HG03378 (cell line): ENCODE measurements at regions not wholly inside any gene's neighbourhood (a gene's known extent, or its start where the extent isn't known, plus 50 kb on each side); places are given as distances from the start of the nearest gene placed in this dataset.
"Not testable (repeated sequence)": the region's sequence is repeated elsewhere in the genome, so short reads cannot be mapped to it uniquely, and the experiment has no call there.

Experiments used
- ATAC-seq: cut with Tn5 transposase; IDR thresholded peaks from one replicate; pipeline ENCODE4 v1.9.1; 2021; ENCODE audit warnings: mild to moderate bottlenecking, moderate library complexity; ENCODE audit not compliant: unreplicated experiment

DNA sequence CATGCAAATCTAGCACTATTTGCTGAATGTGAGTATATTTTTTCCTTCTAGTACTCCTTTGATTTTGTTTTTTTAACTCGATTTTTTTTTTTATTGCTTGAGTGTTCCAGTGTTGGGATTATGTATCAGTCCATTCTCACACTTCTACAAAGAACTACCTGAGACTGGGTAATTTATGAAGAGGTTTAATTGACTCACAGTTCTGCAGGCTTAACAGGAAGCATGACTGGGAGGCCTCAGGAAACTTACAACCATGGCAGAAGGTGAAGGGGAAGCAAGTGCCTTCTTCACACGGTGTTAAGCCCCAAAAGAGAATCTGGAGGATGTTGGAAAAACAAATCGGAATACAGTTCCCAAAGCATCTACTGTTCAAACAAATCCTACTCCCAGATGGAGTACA, 69.1 kb downstream of the ZNF518B start:
- not testable (repeated sequence) for ATAC-seq

GRCh38 chr4:10385994-10386394, 71.2 kb downstream of the ZNF518B start:
- ATAC-seq = no peak

DNA sequence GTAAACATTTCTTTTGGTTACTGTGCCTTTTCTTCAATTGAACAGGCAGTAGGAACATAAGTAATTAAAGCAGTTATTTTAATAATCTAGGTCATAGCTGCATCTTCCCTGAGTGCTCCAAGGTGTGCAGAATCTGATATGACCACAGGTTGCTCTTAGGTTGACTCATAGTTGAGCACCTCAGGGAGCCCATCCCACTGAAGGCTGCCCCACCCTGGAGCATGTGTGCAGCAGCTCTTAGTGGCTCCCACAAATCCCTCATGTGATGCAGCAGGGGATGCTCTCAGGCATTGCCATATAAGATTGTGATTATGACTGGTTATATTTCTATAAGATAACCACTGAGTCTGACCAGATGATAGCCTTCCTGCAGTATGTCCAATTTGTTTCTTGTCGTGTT, 72.3 kb downstream of the ZNF518B start:
- ATAC-seq = no peak

- no peak for ATAC-seq
Measured at GRCh38 chr4:10383417-10383816, 73.8 kb downstream of the ZNF518B start.

GRCh38 chr4:10382171-10382570, 75.1 kb downstream of the ZNF518B start:
- not testable (repeated sequence) for ATAC-seq

DNA sequence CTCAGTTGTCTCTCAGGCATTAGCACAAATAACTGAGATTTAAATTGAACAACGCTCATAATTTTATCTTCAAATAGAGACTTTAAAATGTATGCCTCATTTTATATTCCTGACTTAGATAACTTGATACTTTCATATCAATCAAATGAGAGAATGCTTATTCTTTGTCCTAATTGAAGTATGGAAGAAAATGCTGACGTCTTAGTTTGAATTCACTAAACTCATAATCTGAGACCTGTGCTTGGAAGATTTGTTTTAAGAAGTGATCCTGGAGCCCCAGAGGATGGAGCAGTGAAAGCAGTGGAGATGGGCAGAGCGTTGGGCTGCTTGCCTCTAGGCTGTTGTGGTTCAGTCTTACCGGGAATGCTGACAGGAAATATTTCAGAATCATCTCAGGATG, 76.1 kb downstream of the ZNF518B start:
- no peak for ATAC-seq

GRCh38 chr4:10380735-10381134, 76.5 kb downstream of the ZNF518B start:
- ATAC-seq = no peak

DNA sequence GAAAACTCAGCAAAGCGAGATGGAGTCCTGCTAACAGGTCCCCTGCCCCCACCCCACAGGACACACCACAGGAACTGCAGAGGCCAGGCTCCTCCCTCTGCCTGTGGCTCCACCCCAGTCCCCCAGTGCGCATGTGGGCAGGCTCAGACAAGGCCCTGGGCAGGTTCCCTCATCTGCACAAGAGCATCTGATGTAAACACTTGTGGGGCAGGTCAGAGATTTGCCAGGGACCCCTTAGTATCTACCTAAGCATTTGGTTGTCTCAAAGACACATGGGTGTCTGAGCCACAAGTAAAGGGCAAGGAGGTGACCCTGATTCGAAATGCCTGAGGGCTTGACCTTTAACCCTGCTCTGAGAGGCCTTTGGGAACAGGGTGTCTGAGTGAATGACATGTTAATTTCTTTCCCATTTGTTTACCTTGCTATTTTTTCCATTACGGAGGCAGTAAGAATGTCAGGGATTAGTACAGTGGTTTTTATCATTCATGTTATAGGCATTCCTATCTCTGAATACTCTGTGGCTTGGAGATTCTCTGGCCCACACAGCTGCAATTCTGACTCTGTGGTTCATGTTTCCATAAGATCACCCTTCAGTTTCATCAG, 85.3 kb downstream of the ZNF518B start:
- ATAC-seq = no peak

- no peak for ATAC-seq
Measured at GRCh38 chr4:10371121-10371520, 86.1 kb downstream of the ZNF518B start.

DNA sequence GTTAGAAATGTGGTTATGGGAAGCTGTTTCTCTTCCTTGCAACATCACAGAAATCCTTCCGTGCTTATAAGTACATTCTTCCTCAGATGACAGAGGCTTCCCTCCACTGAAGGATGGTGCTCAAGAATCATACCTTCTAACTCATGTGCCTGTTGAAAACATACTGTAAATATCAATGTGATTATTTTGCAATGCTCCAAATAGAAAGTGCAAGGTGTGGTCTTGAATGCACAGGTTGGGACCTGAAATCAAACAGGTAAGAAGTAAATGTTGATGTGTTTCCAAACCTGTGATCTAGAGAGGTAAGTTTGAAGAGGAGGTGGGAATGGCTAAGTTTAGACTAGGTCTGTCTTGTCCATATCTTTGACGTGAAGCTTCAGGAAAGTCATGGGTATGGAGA, 87.7 kb downstream of the ZNF518B start:
- ATAC-seq = no peak

GRCh38 chr4:10366628-10367027, 90.6 kb downstream of the ZNF518B start:
- ATAC-seq = no peak

DNA sequence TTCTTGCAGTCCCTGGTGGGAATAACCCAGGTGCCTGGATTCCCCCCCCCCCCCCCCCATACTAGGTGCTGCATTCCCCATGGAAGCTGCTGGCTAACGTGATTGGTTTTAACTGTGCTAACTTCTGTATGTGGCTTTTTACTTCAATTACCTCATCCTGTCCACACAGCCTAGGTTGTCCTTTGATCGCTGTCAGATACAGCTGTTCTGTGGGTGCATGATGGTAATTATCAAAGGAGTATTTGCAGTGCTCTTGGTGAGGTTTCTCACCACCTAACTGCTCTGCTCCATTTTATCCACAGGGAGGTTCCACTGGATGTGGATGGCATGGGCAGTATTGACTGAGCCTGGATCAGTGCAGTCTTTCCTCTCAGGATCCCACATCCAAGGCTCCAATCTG, 93.0 kb downstream of the ZNF518B start:
- no peak for ATAC-seq

- ATAC-seq = no peak
Measured at GRCh38 chr4:10354746-10355145, 102.5 kb downstream of the ZNF518B start.

- ATAC-seq = no peak
Measured at GRCh38 chr4:10354225-10354624, 103.0 kb downstream of the ZNF518B start.

- no peak for ATAC-seq
Measured at GRCh38 chr4:10353110-10353509, 104.1 kb downstream of the ZNF518B start.

DNA sequence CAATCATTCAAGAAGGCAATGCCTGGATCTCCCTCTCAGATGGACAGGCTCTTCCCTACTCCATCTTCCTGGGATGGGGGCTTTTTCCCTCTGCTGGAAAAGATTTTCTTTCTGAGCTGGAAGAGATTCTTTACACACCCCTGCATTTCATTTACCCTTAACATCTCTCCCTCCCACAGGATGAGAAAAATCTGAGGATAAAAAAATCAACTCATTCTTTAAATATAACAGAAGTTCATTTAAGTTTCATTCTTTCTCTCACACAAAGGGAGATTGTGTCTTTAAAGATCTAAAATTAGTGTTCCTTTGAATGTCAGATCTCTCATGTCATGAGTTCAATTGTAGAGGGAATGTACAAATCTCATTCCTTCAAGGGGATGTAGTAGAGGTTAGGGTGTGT, 109.0 kb downstream of the ZNF518B start:
- no peak for ATAC-seq

DNA sequence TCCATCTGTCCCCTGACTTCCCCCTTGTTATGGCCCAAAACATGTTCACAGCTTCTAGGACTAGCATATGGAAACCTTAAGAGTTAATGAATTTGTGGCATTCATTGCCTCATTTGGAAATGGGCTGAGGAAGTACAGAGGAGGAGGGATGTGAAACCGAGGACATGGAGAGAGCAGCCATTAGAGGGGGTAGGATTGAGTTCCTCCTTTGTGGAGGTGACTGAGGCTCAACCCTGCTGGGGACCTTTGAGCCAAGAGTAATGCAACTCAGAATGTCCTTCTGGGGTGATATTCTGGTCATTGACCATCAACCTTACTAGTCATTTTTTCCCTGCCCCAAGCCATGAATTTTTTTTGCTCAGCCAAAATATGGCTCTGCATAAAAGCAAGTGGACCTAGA, 109.4 kb downstream of the ZNF518B start:
- ATAC-seq = no peak

DNA sequence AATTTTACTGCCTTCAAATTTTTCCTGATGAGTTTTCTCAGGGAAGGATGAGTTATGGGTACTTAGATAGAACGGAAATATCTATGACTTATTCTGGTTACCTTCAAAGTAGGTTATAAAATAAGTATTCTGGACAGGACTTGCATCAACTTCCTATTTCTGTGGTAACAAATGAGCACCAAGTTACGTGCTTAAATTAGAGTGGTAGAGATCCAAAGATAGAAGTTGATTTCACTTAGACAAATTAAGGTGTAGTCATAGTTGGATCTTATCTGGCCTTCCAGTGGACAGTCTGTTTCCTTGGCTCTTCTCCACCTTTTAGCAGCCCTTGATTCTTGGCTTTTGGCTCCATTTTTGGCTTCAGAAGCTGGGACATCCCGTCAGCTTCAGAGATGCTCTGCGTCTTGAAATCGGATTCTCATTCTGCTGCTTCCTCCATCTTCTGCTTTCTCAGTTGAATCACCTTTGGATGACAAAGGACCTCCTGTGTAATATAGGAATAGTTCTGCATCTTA, 109.9 kb downstream of the ZNF518B start:
- ATAC-seq = no peak

GRCh38 chr4:10346023-10346422, 111.2 kb downstream of the ZNF518B start:
- no peak for ATAC-seq

GRCh38 chr4:10345381-10345784, 111.8 kb downstream of the ZNF518B start:
- no peak for ATAC-seq

GRCh38 chr4:10344824-10345223, 112.4 kb downstream of the ZNF518B start:
- ATAC-seq = no peak

DNA sequence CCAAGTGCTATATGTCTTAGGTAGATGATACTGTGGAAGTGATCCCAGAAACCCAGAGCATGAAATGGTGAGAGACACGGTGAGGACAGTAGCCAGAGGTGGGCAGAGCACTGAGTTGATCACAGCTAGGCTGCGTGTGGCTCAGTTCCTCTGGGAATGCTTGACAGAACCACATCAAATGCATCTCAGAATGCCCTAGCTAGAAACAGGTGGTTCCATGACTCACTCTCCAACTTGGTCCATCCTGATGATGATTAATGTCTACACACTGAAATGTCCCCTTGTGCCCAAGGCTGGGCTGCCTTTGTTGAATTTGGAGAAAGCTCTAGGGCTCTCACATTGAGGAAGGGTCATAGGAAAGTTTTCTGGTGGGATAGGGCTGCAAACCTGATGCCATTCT, 113.6 kb downstream of the ZNF518B start:
- no peak for ATAC-seq

- ATAC-seq = no peak
Measured at GRCh38 chr4:10342866-10343265, 114.4 kb downstream of the ZNF518B start.
